GM19438 (cell line): ENCODE measurements at regions not wholly inside any gene's neighbourhood (a gene's known extent, or its start where the extent isn't known, plus 50 kb on each side); places are given as distances from the start of the nearest gene placed in this dataset.
A peak's percentile ranks its signal among the peaks of the same experiment; 100 is the strongest.
"Not testable (repeated sequence)": the region's sequence is repeated elsewhere in the genome, so short reads cannot be mapped to it uniquely, and the experiment has no call there.

Source experiments
- ATAC-seq: cut with Tn5 transposase; IDR thresholded peaks from one replicate; pipeline ENCODE4 v1.9.1; 2021; ENCODE audit warnings: low read depth; ENCODE audit not compliant: unreplicated experiment

DNA sequence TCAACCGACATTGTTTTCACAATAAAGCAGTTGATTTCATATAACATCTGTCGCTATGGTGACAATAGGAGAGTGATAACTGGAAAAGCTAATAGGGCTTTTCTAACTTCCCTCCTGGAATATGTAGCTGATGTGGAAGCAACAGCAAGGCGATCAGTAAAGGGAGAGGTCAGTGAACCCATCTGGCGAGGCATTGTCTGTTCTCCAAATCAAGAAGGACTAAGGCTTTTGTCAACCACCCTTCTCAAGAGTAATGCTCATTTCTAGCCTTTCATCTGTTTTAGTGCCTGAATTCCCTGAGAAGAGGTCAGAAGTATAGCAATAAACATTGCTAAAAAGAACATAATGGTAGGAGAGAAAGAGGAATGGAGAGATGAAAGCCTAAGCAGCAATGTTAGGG is 201.3 kb downstream of the AKAP7 start:
- ATAC-seq, result no peak

DNA sequence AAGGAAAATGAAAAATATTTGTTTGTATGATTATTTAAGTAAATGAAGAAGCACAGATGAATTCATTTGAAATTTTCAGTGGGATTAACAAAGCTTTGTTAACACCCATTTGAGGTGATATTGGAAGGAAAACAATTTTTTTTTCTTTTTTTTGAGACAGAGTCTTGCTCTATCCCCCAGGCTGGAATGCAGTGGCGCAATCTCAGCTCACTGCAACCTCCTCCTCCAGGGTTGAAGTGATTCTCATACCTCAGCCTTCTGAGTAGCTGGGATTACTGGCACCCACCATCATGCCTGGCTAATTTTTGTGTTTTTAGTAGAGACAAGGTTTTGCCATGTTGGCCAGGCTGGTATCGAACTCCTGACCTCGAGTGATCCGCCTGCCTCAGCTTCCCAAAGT is 211.6 kb downstream of the AKAP7 start:
- not testable (repeated sequence) for ATAC-seq

- ATAC-seq, result no peak
These were observed 213.3 kb downstream of the AKAP7 start for GRCh38 chr6:131348572-131348971.

DNA sequence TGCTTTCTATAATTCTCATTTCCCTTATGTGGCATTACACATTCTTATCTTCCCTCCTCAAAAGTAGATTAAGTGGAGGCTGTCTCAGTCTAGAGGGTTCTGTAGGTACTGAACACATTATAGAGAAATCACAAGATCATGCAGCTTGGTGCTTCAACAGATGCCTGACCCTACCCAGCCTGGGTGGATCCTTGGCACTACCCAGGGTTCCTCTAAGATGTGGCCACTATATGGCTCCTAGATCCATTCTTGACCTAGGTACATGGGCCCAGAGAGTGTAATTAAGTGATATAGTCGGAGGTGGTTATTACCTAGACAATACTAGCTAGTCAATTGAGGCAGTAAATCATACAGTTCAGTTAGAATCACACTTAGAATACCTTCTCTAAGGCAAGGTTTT is 213.9 kb downstream of the AKAP7 start:
- ATAC-seq, result no peak

GRCh38 chr6:131353106-131353505 is 217.8 kb downstream of the AKAP7 start:
- no peak for ATAC-seq

- ATAC-seq, result no peak
These were observed 218.6 kb downstream of the AKAP7 start for GRCh38 chr6:131353876-131354275.

DNA sequence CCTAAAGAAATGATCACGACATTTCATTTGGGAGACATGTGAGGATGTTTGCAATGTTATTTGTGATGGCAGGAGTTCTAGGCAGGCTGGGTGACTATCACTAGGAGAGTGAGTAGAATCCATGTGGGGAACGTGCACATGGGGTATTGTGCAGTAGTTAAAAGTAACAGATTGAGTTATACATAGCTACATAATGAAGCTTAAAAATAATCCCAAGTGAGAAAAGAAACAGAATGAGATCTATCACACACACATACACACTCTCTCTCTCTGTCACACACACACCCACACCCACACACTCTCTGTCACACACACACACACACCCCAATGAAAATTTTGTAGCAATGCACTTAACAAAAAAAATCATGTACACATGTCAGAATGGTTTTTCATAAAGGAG is 218.7 kb upstream of the ARG1 start:
- no peak for ATAC-seq

- ATAC-seq, result no peak
These were observed 216.9 kb upstream of the ARG1 start for GRCh38 chr6:131356161-131356560.

DNA sequence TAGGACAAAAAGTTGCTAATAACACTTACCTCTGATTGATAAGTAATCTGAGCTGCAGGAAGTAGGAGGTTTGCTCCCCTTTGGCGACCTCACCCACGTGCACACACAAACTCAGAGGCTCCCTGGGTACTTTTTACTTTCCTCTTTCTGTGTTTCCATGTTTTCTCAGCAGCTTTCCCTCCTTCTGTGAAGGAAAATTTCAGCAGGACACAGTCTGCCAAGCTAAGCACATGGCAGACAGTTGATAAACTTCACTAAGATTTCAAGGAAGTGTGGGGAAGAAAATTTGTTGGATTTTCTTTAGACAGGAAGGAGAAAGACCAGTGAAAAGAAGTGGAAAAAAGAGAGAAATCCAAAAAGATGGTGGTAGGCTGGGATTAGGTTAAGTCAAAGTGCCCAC is 215.5 kb upstream of the ARG1 start:
- no peak for ATAC-seq

DNA sequence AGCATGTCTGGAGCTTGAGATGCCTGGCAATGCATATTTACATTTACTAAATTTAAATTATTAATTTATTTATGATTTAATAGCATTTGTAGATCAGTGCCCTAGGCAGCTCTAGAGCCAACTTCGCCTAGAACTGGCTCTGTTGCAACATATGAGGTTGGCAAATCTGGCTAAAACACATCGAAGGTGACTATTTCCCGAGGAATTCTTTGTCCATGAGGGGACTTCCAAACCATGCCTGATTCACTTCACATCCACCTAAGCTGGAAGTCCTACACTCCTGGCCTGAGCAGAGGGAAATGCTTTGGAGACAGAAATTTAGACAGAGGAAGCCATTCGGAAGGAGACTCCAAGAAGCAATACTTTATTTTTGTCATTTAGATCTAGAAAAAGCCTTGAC is 211.0 kb upstream of the ARG1 start:
- no peak for ATAC-seq

- ATAC-seq, result no peak
These were observed 210.3 kb upstream of the ARG1 start for GRCh38 chr6:131362696-131363095.

DNA sequence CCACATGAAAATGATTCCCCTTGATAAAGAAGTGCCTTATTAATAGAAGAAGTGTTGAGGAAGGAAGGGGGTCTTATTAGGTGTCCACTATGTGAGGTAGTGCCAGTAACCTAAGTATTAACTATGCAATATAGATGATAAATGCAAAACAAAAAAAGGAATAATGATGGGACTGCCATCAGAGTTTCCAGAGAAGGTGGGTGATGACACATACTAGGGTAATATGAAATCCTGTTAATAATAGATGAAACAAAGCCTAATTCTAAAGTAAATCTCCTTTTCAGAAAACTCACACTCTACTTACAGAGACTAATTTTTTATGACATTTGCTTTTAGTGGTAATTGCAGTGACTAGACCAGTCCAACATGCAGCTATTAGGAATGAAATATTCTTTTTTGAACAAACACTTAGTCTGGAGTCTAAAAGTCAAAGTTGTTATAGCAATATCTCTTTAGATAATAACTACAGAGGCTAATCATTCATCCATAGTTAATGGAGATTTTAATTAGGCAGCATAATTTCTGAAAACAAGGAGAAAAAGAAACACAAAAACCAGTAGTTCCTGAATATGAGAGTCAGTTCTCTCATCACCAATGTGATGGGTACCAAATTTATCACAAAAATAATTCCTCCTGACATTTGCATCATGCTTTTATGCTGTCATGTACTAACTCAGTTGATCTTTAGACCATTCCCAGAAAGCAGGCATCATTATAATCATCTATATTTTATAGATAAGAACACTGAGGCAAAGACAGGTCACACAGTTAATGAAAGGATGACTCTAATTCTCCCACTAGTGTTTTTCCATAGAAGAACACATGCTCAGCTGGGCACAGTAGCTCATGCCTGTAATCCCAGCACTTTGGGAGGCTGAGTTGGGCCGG is 208.8 kb upstream of the ARG1 start:
- ATAC-seq, result no peak

DNA sequence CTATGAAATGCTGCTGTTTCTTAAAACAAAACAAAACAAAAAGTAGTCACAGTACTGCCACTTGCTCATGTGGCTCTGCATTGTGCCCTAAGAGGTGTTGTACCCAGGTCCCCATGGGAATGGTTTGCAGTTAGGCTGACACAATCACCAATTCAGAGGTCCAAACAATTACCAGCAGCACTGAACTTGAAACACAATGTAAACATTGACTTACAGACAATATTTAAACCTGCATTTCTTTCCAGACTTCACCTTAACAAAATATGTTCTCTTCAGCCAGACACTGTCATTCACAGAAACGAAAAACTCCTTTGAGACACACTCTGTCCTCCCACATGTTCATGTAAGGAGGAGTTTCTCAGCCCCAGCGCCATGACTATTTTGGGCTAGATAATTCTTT is 206.8 kb upstream of the ARG1 start:
- ATAC-seq, result no peak

DNA sequence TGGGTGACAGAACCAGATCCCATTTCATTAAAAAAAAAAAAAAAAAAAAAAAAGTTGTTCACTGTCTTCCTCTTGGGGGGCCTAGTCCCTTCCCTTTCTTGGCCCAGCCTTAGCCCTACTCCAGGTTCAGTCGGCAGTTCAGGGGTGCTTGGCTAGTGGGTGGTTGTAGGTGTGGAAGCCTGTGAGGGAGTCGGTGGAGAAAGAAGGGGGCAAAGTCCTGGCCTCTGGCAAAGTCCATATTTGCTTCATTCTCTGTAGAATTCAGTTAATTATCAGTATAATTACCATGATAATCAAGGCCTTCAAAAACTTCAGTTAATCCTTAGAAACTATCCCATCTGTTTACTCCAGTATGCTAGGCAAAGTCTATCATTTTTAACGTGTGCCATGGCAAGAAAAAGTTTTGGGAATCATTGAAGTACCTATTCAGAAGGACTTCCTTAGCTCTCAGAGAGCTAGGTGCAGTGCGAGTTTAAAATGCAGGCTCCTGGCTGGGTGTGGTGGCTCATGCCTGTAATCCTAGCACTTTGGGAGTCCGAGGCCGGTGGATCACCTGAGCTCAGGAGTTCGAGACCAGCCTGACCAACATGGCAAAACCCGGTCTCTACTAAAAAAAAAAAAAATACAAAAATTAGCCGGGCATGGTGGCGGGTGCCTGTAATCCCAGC is 205.7 kb upstream of the ARG1 start:
- ATAC-seq, result no peak

DNA sequence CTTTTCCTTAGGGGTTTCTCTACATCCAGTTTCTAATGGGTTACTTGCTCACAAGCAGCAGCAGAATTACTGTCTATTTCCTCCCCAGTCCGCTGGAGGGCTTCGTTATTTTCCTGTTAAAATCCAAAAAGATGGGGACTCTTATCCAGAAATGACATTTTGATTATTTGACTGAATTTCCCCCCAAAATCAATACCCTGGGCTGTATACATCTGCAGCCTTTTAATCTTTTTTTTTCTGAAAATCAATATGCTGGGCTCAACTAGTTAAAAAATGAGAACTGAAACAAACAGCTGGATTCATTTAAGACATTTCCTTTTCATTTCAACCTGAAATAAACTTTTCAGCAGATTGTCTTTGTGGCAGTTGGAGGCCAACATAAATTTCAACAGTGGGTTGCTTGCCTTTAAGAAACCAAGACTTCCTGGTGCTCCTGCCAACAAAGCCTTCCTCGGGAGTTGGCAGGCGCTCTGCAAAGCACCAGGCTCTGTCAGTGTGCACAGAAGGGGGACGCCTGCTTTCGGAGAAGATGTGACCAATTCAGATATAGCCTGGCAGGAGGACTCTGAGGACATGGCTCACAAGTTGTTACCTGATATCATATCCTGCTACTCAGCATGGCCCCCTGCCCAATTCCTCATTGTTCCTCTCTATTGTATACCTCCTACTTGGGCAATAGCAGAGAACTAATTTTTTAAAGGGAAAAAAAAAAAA is 204.7 kb upstream of the ARG1 start:
- peak; percentile 80 for ATAC-seq

DNA sequence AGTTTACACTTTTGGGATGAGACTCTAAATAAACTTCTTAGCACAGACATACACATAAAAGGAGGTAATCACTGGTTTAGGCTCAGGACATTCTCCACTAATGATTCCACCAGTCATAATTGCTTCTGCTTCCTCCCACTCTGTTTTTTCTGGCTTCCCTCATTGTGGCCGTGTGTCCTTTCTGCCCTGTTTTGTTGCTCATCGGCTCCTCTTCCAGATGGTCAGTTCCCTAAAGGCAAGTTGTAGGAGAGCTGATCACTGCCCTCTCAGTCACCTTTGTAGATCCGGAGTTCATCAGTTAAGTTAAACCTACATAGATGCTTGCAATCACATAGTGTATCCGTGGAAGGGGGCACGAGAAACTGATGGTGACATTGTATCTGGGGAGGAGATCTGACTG is 200.5 kb upstream of the ARG1 start:
- no peak for ATAC-seq

- ATAC-seq, result no peak
These were observed 195.8 kb upstream of the ARG1 start for GRCh38 chr6:131377112-131377705.

DNA sequence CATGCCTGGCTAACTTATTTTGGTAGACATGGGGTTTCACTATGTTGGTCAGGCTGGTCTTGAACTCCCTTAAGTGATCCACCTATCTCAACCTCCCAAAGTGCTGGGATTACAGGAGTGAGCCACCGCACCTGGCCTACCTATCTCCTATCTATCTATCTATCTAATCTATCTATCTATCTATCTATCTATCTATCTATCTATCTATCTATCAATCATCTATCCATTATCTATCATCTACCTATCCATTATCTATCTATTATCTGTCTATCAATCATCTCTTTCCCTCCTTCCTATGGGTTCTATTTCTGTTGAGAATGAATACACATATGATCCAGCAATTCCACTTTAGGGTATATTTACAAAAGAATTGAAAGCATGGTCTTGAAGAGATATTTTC is 194.2 kb upstream of the ARG1 start:
- no peak for ATAC-seq

DNA sequence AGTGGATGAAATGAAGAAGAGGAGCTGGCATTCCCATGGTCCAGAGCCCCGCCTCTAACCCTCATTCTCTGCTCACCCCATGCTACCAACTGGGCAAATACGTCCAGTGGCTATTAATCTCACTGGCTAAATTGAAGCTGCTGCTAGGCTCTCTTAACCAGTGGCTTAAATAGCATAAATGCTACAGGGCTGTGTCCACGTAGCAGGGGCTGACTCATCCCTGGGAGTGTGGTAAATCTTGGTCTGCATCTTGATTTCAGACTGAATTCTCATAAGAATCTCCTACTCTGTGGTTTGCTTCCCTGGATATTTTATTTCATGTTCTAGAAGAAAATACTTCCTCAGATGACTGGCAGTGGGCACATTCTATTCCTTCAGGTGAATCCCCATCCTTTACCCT is 193.1 kb upstream of the ARG1 start:
- ATAC-seq, result no peak

DNA sequence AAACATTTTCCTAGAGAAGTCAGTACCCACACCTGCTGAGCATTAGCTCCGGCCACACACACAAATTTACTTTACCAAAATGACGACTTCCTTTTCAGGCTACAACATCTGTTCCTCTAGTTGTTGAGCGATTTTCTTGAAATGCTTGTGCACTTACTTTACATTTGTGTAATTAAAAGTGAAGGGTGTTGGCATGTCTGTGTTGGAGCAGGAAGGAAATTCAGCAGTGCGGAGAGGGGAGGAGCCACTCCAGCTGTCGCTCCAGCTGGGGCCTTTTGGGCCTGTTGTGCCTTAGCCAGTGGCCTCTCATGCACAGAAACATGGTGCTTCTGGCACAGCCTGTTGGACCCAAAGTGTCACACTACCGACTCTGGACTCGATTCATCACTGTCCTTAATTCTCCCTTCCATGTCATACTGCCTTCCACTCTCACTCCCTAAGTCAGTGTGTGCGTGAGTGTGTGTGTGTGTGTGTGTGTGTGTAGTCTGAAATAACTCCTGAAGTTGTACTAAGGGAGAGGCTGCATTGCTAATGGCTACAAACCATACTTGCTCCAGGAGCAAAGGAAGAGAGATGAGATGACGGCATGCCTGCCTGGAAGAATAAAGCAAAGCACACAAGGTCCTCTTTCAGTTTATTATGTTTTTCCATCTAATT is 191.8 kb upstream of the ARG1 start:
- no peak for ATAC-seq

GRCh38 chr6:131381709-131382093 is 191.3 kb upstream of the ARG1 start:
- no peak for ATAC-seq
